Esophagus muscularis mucosa (tissue), 4 donors: ENCODE measurements at regions not wholly inside any gene's neighbourhood (a gene's known extent, or its start where the extent isn't known, plus 50 kb on each side); places are given as distances from the start of the nearest gene placed in this dataset.

ENCODE experiments used
- EP300 ChIP-seq: sonication (generic); formaldehyde crosslinking; IDR thresholded peaks from one replicate; pipeline ENCODE4 v1.6.1; 2017; ENCODE audit warnings: antibody characterized with exemption
- POLR2A ChIP-seq: fragments of 450-650 bp; IDR thresholded peaks from one replicate; pipeline ENCODE4 v1.6.1; 2017; ENCODE audit warnings: antibody characterized with exemption, moderate library complexity, mild to moderate bottlenecking, low read depth
- POLR2AphosphoS5 ChIP-seq, 2 donors: sonication (generic); formaldehyde crosslinking; IDR thresholded peaks; one replicate each; pipeline ENCODE4 v1.6.1; 2017; ENCODE audit warnings: antibody characterized with exemption in 2 of 2
- TF ChIP-seq, protein P1 (sequence below), 3 experiments: fragments of 200-600 bp in 2 of 3; fragments of 450-650 bp in 1 of 3; sonication (generic) in 2 of 3; IDR thresholded peaks; one replicate each; pipeline ENCODE4 v1.5.1; 2017 to 2019; ENCODE audit warnings: antibody characterized with exemption in 3 of 3, mild to moderate bottlenecking in 2 of 3, moderate library complexity in 1 of 3

DNA sequence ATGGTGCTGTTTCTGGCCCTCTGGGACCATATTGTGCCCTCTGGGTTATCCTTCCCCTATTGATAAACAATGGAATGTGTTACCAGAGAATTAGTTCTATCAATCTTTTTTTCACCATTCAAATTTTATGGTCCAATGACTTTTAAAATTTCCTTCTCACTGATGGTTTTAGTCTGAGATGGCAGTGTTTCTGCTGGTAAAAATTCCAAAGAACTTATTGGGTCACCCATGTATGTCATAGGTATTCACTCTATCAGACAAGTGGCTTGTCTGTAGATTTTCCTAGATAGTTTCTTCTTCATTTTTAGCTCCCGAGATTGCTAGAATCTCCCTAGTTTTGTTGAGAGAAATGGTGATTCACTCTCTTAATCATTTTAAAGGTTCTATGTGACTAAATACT lies 357.2 kb upstream of the RGS17 start:
- TF ChIP-seq, protein P1, sequence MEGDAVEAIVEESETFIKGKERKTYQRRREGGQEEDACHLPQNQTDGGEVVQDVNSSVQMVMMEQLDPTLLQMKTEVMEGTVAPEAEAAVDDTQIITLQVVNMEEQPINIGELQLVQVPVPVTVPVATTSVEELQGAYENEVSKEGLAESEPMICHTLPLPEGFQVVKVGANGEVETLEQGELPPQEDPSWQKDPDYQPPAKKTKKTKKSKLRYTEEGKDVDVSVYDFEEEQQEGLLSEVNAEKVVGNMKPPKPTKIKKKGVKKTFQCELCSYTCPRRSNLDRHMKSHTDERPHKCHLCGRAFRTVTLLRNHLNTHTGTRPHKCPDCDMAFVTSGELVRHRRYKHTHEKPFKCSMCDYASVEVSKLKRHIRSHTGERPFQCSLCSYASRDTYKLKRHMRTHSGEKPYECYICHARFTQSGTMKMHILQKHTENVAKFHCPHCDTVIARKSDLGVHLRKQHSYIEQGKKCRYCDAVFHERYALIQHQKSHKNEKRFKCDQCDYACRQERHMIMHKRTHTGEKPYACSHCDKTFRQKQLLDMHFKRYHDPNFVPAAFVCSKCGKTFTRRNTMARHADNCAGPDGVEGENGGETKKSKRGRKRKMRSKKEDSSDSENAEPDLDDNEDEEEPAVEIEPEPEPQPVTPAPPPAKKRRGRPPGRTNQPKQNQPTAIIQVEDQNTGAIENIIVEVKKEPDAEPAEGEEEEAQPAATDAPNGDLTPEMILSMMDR (IDR thresholded peaks at IDR 0.05) = no peak
- TF ChIP-seq POLR2A = no peak
- TF ChIP-seq EP300 = no peak
- TF ChIP-seq POLR2AphosphoS5 (IDR thresholded peaks at IDR 0.05) = no peak
